NCI-H524 (cell line): ENCODE measurements at regions not wholly inside any gene's neighbourhood (a gene's known extent, or its start where the extent isn't known, plus 50 kb on each side); places are given as distances from the start of the nearest gene placed in this dataset.
"Not testable (repeated sequence)": the region's sequence is repeated elsewhere in the genome, so short reads cannot be mapped to it uniquely, and the experiment has no call there.

Experiments used
- DNase-seq, 2 experiments: peaks; one replicate each; lab custom pipeline; 2025; lab: John Stamatoyannopoulos, UW

DNA sequence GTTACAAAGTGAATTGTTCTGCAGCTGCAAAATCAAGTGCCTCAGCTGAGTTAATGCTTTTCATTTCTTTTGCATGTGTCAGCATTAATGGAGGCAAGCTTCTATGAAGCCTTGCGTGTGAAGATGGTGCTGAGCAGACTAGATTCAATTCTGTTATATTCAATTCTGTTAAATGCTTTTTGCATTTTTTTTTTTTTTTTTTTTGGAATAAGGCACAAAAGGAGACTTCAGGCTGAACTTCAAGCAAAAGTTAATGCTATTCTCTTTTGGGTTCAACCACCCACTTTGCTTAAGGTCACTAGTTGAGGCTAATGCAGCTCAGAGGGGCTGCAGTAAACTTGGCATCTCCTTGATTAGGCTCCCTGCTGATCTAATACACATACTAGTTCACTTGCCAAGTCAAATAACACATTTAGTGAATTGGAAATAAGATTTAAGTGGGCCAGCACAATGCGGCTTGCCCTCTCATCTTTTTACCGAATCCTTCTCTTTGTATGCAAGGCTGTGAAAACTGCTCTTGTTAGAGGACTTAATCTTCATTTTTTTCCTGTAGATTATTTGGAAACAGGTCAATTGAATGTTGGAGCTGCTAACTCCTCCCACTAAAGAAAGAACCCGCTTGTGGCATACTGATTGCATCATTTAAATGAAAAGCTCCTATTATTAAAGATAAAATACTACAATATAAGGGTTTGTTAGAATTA lies 1020.2 kb downstream of the NR2F1-AS1 start:
- no peak for DNase-seq

DNA sequence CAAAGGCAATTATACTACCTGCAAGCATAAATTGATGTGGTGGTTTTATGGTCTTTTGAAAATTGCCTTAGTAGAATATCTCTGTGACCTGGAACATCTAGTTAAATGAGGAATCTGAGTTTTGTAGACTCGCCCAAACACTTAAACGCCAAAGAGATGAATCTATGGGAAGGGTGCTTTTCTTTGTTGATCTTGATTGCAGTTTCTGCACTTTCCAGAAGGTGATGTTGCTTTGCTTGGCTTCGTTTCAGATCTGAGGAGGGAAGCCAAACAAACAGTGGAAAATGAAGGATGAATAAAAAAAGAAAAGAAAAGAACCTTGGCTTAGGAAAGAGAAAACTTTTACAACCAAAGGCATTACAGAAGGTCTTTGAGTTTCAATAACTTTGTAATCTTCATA lies 1021.2 kb downstream of the NR2F1-AS1 start:
- no peak for DNase-seq

DNA sequence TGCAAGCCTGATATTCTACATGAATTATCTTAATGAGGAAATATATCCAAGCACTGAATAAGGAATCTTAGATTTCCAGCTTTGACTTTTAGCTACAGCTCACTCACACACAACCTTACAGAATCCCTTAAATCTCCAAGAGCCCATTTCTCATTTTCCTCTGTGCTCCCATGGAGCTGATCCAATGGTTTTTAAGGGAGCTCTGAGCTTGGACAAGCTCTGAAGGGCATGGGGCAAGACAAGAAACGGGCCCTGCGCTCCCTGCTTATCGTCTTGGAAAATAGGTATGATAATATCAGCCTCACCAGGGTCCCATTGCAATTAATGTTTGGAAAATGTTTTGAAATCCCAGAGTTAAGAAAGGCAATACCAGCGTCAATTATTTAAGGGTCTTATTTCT lies 1021.7 kb downstream of the NR2F1-AS1 start:
- DNase-seq, result no peak

DNA sequence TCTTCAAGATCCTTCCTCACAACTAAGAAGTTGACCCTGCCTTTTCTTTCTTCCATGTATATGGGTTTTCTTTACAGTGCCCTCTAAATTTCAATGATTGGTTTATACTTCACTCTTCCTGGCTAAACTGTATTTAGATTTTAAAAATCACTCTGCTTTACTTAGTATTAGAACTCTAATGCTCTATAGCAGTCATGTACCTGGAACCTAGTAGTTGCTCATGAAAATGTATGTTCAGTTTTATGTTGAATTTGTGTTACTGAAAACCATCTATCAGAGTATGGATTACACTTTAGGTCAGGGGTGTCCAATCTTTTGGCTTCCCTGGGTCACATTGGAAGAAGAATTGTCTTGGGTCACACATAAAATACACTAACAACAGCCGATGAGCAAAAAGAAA lies 1024.3 kb downstream of the NR2F1-AS1 start:
- no peak for DNase-seq

DNA sequence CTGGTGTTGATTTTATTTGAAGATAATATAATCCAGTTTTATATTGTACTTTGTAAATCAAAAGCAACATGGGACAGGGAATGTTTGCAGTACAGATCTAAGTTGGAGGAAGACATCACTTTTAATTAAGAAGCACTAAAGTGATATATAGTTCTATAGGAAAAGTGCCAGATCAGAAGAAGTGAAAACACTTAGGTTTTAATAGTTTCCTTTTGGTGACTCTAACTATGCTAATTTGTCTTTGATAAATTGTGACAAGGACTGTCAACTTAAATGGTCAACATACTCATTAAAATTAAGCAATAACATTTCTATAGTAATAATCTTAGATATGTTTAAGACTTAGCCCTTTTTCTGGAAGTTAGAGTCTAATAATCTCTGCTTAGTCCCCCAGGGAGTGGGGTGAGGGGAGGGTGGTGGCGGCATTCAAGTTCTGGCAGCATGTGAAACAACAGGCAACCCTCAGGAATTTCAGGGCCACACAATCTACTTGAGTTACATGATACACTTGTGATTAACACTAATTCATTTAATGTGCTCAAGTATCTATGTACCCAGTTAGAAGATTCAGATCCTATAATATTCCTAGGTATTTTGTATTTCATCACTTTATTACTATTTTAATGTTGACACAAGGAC lies 1026.5 kb downstream of the NR2F1-AS1 start:
- no peak for DNase-seq

DNA sequence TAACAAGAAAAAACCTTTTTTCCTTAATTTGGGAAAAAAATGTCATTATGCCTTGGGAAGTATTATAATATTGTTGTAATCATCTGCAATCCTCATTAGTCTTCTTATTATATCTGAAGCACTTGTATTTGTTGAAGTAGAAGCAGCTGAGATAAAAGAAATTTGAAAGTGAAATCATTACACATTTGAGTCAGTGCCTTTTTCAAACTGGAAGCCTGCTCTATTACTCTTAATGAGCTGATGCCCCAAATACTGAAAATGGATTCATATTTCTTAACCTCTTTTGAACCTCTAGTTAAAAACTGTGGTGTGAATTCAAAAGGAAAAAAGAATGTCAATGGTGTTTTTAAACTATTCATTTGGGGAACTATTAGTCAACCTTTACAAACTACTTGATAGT lies 1027.7 kb downstream of the NR2F1-AS1 start:
- DNase-seq, result no peak

DNA sequence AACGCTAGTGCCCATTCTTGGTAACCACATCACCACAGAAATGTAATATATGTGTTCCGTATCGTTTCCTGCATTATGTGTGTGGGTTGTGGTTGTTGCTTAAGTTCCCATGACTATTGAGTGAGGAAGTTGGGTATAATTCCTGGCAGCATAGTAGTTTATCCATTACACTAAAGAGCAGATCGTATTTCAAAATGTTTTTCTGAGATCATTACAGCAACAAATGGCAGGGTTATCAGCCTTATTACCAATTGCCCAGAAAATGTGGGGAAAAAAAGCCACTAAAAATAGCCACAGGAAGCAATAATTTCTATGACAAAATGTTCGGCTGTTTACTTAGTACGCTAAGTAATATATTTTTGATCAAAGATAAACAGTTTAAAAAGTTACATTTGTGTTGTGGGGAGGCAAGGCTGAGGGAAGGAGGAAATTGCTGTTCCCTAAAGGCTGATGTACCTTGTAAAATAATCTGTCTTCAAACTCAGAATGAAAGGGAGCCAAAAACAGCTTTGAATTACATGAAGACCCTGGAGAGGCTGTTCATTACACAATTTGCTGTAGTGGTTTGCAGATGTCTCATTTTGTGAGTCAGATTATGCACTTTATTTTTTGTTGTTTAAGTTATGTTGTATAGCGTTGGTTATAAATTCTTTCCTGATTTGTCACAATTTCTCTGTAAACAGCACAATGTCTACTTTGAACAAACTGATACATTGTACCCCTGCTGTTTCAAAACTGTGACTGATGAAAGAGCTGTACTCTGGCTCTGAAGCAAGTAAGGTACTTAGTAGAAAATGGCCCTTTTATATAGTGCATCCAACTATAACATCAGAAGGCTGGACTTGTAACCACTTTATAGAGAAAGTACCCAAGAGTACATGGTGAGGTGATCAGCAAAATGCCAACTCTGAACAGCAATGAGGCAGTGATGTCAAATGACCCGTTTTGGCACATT lies 1028.5 kb downstream of the NR2F1-AS1 start:
- no peak for DNase-seq

DNA sequence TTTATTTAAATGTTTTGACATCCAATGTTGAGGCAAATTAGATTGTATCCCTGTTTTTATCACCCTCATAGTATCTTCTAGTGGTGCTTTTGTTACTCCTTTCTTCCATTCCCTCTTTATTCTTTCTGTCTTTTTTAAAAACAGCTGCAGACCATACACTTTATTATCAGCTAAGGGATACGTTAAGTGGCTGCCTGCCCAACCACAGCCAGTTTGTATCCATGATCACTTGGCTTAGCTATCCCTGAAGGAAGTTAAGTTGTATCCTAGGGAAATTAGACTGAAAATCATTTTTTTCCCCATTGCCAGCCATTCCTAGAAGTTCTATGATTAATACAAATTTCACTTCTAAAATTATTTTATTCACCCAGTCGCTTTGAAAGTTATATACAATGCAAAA lies 1032.7 kb downstream of the NR2F1-AS1 start:
- no peak for DNase-seq

DNA sequence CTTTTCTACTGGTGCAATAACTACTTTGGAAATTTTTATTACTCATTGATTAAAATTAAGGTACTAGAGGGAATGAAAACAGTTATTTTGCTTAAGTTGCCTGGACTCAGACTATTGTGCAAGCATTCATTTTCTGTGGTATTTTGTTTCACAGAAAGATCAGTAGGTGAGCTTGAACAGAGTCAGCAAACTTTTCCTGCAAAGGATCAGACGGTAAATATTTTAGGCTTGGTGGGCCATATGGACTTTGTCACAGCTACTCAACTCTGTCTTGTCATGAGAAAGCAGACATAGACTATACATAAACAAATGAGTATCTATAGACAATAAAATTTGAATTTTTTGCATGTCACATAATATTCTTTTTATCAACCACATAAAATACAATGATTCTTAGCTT lies 1036.4 kb downstream of the NR2F1-AS1 start:
- DNase-seq, result no peak

DNA sequence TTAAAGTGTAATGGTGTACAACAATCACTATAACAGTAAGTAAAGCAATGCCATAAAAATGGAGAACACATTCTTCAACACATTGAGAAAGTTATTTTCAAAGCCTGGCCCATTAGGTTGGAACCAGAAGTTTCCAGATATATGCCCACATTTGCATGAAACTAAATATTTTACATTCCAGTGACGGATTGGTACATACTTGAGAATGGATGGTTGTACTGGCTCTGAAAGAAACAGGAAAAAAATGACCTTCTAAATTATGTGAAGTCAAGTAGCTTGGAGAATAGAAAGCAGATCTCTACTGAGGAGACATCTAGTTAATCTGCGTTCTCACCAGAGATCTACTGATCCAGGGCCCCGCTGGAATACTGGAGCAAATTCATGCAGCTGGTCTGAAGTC lies 1037.0 kb downstream of the NR2F1-AS1 start:
- no peak for DNase-seq

DNA sequence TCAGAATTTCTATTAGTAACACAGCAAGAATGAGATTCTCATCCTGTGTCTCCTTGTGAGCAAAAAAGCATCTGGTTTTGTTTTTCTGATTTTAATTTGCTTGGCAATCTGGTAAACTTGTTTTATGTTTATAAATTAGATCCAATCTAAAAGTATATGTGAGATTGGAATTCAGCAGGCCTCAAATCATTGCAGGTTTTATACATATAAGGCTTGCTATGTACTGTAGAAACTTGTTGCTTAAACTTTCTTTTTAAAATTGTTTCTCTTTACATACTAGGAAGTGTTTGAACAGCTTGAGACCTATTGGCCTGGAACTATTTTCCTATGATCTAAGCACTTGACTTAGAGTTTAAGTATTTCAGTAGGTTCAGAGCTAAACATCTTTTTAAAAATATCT lies 1037.8 kb downstream of the NR2F1-AS1 start:
- DNase-seq, result no peak

DNA sequence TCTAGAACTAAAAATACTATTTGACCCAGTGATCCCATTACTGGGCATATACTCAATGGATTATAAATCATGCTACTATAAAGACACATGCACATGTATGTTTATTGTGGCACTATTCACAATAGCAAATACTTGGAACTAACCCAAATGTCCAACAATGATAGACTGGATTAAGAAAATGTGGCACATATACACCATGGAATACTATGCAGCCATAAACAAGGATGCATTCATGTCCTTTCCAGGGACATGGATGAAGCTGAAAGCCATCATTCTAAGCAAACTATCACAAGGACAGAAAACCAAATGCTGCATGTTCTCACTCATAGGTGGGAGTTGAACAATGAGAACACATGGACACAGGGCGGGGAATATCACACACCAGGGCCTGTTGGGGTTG lies 1039.0 kb downstream of the NR2F1-AS1 start:
- DNase-seq, result not testable (repeated sequence)

DNA sequence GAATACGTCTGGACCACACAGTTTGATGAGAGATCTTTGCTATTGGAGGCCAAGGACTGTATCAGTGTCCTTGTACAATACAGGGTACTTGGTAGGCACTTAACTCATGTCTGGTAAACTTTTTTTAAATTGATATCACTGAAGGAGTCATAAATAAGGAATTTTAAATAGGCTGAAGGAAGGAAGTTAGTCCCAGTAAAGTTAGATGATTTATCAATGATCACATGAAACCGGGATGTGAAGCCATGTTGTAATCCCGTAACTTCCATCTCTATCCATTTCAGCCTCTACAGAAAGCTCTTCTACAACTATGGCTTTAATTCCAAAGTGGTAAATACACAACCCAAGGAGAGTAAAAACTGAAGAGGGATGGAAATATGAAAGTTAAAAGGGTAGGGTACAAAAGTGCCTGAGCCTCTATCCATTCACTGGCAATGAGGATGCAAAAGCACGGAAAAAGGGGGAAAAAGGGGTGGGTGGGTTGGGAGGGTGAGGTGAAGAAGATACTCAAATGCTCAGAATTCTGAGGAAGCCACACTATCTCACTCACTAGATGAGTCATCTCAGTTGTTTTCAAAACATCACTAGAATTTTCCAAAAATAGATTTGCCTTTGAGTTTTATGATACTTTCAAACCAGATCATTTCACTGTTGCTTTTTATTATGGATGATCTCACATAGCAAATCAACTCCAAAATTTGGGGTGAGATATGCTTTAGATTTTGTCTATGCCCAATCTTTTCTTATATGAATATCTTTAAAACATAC lies 1053.5 kb downstream of the NR2F1-AS1 start:
- no peak for DNase-seq

DNA sequence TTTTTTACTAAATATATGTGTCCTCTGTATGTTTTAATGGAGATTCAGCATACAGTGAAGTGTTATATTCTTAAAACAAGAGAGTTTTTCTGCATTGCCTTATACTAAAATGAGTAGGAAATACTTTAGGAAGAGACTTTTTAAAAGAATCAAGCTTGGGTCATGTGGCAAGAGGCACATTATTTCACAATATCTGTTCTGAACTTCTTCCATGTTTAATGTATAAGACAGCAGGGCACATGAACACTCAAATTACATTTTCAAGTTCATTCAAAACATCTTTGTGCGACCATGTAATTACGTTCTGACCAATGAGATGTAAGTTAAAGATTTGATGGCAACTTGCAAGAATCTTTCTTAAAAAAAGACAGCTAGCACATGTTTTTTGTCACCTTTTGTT lies 1055.9 kb downstream of the NR2F1-AS1 start:
- no peak for DNase-seq

DNA sequence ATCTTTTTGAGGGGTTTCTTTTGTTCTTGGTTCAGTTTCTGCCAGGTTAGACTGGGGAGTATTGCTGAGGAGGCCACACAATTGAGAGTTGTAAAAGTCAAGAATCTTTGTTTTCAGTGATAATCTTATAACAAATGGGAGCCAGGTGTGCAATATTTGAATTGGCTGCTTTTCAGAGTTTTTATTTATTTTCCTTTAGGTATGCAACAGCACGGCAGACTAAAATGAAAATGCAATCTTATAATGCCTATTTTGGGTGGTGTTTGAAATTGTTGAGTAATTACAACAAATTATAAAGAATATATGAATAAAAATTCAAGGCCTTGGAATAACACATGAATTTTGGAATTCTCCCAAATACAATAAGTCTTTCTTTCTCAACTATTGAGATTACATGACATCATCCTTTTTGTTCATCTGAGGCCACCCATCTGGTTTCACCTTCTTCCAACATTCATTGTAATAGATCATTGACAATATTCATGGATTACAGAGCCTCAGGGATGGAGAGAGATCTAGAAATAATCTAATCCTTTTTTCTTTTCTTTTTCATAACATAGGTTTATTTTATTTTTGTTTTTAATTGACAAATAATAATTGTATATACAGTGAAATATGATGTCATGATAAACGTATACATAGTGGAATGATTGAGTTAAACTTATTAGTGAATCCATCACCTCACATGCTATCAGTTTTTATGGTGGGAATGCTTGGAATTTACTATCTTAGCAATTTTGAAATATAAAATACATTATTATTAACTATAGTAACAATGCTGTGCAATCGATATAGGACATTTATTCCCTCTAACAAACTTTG lies 1061.0 kb downstream of the NR2F1-AS1 start:
- no peak for DNase-seq

DNA sequence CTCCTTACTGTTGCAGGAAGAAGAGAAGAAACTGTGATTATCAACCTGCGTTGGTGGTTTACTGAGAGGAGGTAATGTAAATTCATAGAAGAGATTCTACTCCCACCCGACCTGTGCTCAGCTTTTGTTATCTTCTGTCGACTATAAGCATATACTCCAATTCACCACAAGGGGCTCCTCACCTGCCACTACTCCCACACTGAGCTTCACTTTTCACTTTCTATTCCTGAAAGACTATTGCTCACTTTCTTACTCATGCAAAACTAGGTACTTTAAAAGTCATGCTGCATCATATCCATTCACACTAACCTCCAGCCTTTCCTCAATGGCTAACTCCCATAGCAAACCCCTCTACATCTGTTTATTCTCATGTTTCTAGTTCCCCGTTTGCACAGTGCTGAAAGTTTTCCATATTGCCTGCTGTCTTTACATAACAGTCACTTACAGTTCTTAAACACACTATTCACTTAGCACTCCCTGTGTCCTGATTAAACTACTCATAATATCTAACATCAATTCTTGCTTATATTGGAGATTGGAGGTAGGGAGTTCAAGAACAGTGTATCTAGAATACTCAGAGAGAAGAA lies 1062.6 kb downstream of the NR2F1-AS1 start:
- peak in 1 of 2 experiments; percentile 9 for DNase-seq

DNA sequence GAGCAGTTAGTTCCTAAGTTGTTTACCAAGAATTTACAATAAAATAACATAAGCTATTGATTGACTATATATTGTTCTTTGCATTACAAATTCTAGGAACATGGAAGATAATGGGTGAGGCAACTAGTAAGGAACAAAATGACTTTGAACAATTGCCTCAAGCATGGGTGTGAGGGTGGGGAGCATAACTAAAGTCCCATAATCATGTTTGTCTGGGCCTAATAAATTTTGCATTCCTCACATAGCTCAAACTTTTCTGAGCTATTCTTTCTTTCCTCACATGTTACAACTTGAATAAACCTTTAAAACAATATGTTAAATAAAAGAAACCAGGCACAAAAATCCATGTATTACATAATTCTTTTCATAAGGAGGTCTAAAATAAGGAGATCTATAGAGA lies 1066.1 kb downstream of the NR2F1-AS1 start:
- DNase-seq, result no peak

DNA sequence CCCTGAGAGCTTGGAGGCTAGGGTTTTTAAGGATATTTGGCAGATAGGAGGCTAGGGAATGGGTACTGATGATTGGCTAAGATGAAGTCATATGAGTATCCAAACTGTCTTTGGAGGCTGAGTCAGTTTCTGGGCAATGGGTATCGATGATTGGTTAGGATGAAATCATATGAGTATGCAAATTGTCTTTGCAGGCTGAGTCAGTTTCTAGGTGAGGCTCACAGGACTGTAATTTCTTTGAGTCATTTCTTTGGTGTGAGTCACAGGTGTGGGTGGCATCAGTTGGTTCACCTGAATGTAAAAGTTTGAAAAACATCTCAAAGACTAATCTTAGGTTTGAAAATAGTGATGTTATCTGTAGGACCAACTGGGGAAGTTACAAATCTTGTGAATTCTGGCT lies 1068.0 kb downstream of the NR2F1-AS1 start:
- no peak for DNase-seq

DNA sequence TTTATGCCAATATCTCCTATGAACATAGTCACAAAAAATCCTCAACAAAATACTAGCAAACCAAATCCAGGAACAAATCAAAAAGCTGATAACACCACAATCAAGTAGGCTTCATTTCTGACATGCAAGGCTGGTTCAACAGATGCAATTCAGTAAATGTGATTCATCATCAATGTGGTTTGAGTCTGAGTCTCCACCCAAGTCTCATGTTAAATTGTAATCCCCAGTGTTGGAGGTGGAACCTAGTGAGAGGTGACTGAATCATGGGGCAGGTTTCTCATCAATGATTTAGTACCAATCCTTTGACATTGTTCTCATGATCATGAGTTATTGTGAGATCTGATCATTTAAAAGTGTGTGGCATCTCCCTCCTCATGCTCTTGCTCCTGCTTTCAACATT lies 1072.7 kb downstream of the NR2F1-AS1 start:
- DNase-seq, result no peak

DNA sequence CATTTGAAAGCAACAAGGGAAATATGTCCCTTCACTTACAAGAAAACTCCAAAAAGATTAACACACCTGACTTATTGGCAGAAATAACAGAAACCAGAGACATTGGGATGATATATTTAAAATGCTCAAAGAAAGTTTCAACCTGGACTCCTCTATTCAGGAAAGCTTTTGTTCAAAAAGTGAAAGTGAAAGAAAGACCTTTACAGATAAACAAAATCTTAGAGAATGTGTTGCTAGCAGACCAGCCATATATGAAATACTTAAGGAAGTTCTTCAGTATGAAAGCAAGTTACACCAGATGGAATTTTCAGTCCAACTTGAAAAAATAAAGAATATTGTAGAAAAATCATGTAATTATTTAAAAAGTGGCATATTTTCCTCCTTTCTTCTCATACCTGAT lies 1075.1 kb downstream of the NR2F1-AS1 start:
- no peak for DNase-seq

DNA sequence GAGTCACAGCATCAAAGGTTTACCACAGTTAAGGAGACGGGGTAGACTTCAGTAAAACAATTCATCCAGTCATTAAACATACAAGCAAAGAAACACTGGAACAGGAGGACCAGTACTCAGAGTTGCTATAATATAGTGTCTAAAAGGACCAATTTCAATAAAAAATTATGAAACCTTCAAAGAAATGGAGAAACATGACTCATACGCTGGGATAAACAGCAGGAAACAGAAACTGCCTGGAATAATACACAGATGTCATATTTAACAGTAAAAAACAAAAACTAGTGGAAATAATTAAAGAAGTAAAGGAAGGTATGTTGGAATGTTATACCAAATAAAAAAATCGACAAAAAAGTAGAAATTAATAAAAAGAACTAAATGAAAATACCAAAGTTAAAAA lies 1075.9 kb downstream of the NR2F1-AS1 start:
- DNase-seq, result no peak
